Gastrocnemius medialis (tissue), 4 donors: ENCODE measurements at regions not wholly inside any gene's neighbourhood (a gene's known extent, or its start where the extent isn't known, plus 50 kb on each side); places are given as distances from the start of the nearest gene placed in this dataset.

ENCODE experiments used
- CTCF ChIP-seq, 5 experiments: fragments of 450-650 bp in 3 of 5; fragments of 200-600 bp in 2 of 5; sonication (generic) in 2 of 5; IDR thresholded peaks in 4 of 5; conservative IDR thresholded peaks in 1 of 5; 1 replicate in 4 of 5; 2 replicates in 1 of 5; pipeline ENCODE4 v1.5.1; 2016 to 2019; ENCODE audit warnings: antibody characterized with exemption in 5 of 5, mild to moderate bottlenecking in 3 of 5, moderate library complexity in 3 of 5
- POLR2A ChIP-seq, 2 donors: fragments of 450-650 bp; IDR thresholded peaks; one replicate each; pipeline ENCODE4 v1.6.1; 2017; ENCODE audit warnings: antibody characterized with exemption in 2 of 2, mild to moderate bottlenecking in 2 of 2, moderate library complexity in 2 of 2

GRCh38 chr4:75344915-75345314 lies 169.3 kb downstream of the RCHY1 start:
- TF ChIP-seq CTCF (IDR thresholded peaks at IDR 0.05 in 4 of 5, conservative IDR thresholded peaks at IDR 0.05 in 1 of 5) (no peak), POLR2A (IDR thresholded peaks at IDR 0.05) (no peak)
